ENCODE measurements at regions not wholly inside any gene's neighbourhood (a gene's known extent, or its start where the extent isn't known, plus 50 kb on each side); places are given as distances from the start of the nearest gene placed in this dataset.

GRCh38 chr3:20462723-20463122 is 276.7 kb upstream of the SGO1 start:
- Histone ChIP-seq H3K9me3 (peaks cover 0 to 12% (median 4%) of the 10 kb centered on the region in 4 donors), H3K27me3 (no peaks in the 10 kb centered on the region), H3K36me3 (no peaks in the 10 kb centered on the region), H3K4me3 (no peak overlapping the region), H3K27ac (no peak overlapping the region), H3K4me1 (no peaks in the 10 kb centered on the region)
- no peak for TF ChIP-seq POLR2AphosphoS5 (IDR thresholded peaks at IDR 0.05)
- TF ChIP-seq, protein P1, sequence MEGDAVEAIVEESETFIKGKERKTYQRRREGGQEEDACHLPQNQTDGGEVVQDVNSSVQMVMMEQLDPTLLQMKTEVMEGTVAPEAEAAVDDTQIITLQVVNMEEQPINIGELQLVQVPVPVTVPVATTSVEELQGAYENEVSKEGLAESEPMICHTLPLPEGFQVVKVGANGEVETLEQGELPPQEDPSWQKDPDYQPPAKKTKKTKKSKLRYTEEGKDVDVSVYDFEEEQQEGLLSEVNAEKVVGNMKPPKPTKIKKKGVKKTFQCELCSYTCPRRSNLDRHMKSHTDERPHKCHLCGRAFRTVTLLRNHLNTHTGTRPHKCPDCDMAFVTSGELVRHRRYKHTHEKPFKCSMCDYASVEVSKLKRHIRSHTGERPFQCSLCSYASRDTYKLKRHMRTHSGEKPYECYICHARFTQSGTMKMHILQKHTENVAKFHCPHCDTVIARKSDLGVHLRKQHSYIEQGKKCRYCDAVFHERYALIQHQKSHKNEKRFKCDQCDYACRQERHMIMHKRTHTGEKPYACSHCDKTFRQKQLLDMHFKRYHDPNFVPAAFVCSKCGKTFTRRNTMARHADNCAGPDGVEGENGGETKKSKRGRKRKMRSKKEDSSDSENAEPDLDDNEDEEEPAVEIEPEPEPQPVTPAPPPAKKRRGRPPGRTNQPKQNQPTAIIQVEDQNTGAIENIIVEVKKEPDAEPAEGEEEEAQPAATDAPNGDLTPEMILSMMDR (IDR thresholded peaks at IDR 0.05), result no peak
- TF ChIP-seq POLR2A (IDR thresholded peaks at IDR 0.05), result no peak
- TF ChIP-seq EP300 (IDR thresholded peaks at IDR 0.05), result no peak
- intact Hi-C loops (cut with DNase I; ENCODE audit: low total_unique reads), result no loop called here
- DNase-seq, result no peak

- intact Hi-C loops (cut with DNase I; ENCODE audit: low total_unique reads), result no loop called here
- Histone ChIP-seq H3K4me1 (no peaks in the 10 kb centered on the region), H3K9me3 (peaks cover 0 to 16% (median 9%) of the 10 kb centered on the region in 4 donors), H3K36me3 (no peaks in the 10 kb centered on the region), H3K27ac (no peak overlapping the region), H3K4me3 (no peak overlapping the region), H3K27me3 (no peaks in the 10 kb centered on the region)
- no peak for DNase-seq
- TF ChIP-seq POLR2AphosphoS5 (IDR thresholded peaks at IDR 0.05), result no peak
- TF ChIP-seq, protein P1 (IDR thresholded peaks at IDR 0.05), result no peak
- no peak for TF ChIP-seq EP300 (IDR thresholded peaks at IDR 0.05)
- no peak for TF ChIP-seq POLR2A (IDR thresholded peaks at IDR 0.05)
- WGBS, 5 donors, result 66 to 88% (median 82%) methylated on average over 1 of the region's 1 CpG
Observed at GRCh38 chr3:20462226-20462625, 276.2 kb upstream of the SGO1 start.

DNA sequence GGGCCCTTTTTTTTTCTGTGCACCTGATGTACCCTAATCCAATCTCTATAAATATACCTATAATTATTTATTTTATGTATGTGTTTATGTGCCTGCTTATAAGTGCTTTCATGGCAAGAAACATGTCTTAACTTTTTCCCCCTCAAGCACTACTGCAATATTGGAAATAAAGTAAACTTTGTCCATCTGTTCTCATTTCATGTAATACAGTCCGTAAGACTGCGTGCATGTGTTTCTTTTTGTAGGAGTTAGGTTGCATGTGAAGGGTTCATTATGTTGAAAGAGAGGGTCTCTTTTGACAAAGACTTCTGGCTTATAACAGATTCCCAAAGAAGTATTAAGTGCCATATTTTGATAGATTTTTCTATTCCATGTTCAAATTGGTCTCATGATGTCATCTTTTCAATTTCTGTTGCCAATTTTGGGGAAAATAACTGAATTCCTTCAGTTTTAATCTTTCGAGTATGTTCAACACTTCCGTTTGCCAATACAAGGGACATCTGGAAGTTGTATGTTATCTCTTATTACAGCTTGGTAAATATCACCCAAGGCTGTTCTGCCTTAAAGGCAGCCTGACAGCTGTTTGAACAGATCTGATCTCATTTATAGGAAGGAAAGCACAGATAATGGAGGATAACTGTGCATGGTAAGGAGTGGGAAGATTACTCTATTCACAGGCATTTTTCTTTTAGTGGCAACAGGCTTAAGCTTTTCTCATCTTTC is 273.1 kb upstream of the SGO1 start:
- Histone ChIP-seq H3K36me3 (no peaks in the 10 kb centered on the region), H3K9me3 (peaks cover 0 to 23% (median 10%) of the 10 kb centered on the region in 4 donors), H3K4me1 (no peaks in the 10 kb centered on the region), H3K4me3 (no peak overlapping the region), H3K27me3 (no peaks in the 10 kb centered on the region), H3K27ac (no peak overlapping the region)
- DNase-seq, result peak in 1 of 2 donors; percentile 71
- WGBS, 5 donors, result 47 to 70% (median 61%) methylated on average over 4 of the region's 4 CpGs
- TF ChIP-seq EP300 (IDR thresholded peaks at IDR 0.05) (no peak), POLR2AphosphoS5 (IDR thresholded peaks at IDR 0.05) (no peak), POLR2A (IDR thresholded peaks at IDR 0.05) (no peak)
- TF ChIP-seq, protein P1 (IDR thresholded peaks at IDR 0.05), result no peak
- intact Hi-C loops (cut with DNase I; ENCODE audit: low total_unique reads), result no loop called here

- 58 to 70% (median 67%) methylated on average over 1 of the region's 1 CpG for WGBS, 5 donors
- no peak overlapping the region for H3K4me3 ChIP-seq
- no peak for TF ChIP-seq POLR2A (IDR thresholded peaks at IDR 0.05)
- TF ChIP-seq, protein P1 (IDR thresholded peaks at IDR 0.05), result no peak
- TF ChIP-seq EP300 (IDR thresholded peaks at IDR 0.05), result no peak
- no peak for TF ChIP-seq POLR2AphosphoS5 (IDR thresholded peaks at IDR 0.05)
- no peaks in the 10 kb centered on the region for H3K36me3 ChIP-seq
- H3K9me3 ChIP-seq, result peaks cover 0 to 20% (median 12%) of the 10 kb centered on the region in 4 donors
- intact Hi-C loops (cut with DNase I; ENCODE audit: low total_unique reads), result no loop called here
- H3K4me1 ChIP-seq, result no peaks in the 10 kb centered on the region
- H3K27ac ChIP-seq, result no peak overlapping the region
- no peak for DNase-seq
- no peaks in the 10 kb centered on the region for H3K27me3 ChIP-seq
Observed at GRCh38 chr3:20456511-20456910, 270.5 kb upstream of the SGO1 start.
